ENCODE measurements at regions not wholly inside any gene's neighbourhood (a gene's known extent, or its start where the extent isn't known, plus 50 kb on each side); places are given as distances from the start of the nearest gene placed in this dataset.

GRCh38 chr11:130790689-130791088 lies 125.6 kb downstream of the SNX19 start:
- no peak for TF ChIP-seq CTCF (IDR thresholded peaks at IDR 0.05)
- no peak for TF ChIP-seq POLR2A (IDR thresholded peaks at IDR 0.05)
- TF ChIP-seq EP300 (IDR thresholded peaks at IDR 0.05), result no peak
